B cell (primary cell): ENCODE measurements at regions not wholly inside any gene's neighbourhood (a gene's known extent, or its start where the extent isn't known, plus 50 kb on each side); places are given as distances from the start of the nearest gene placed in this dataset.

Source experiments
- CTCF ChIP-seq: fragments of 200-600 bp; IDR thresholded peaks from one replicate; pipeline ENCODE4 v1.8.0; 2022; ENCODE audit warnings: antibody characterized with exemption, mild to moderate bottlenecking
- EZH2 ChIP-seq: IDR thresholded peaks from 2 replicates; pipeline ENCODE4 v1.6.1; 2012; ENCODE audit warnings: borderline replicate concordance, low read depth, mild to moderate bottlenecking, moderate library complexity, low read length; ENCODE audit not compliant: insufficient read depth, poor library complexity, severe bottlenecking

GRCh38 chrX:38985375-38985774 is 184.1 kb downstream of the MID1IP1 start:
- TF ChIP-seq CTCF (peak; percentile 23), EZH2 (no peak)
